GM23248 (cell line): ENCODE measurements at regions not wholly inside any gene's neighbourhood (a gene's known extent, or its start where the extent isn't known, plus 50 kb on each side); places are given as distances from the start of the nearest gene placed in this dataset.

Experiments
- DNase-seq: peaks from one replicate; pipeline ENCODE4 v3.0.0-alpha.2; 2015
- H2AFZ ChIP-seq: fragments of 200-600 bp; sonication (generic); 2 replicates; pipeline ENCODE4 v1.6.1; 2016; ENCODE audit warnings: antibody characterized with exemption
- H3F3A ChIP-seq: fragments of 200-600 bp; sonication (generic); 2 replicates; pipeline ENCODE4 v1.6.1; 2016; ENCODE audit warnings: mild to moderate bottlenecking, antibody characterized with exemption, mixed run types; ENCODE audit not compliant: insufficient read depth
- H3K27ac ChIP-seq: fragments of 200-600 bp; sonication (generic); 2 replicates; pipeline ENCODE4 v1.5.1; 2016; ENCODE audit warnings: mild to moderate bottlenecking
- H3K27me3 ChIP-seq: fragments of 200-600 bp; sonication (generic); replicated peaks from 2 replicates; pipeline ENCODE4 v1.6.1; 2016; ENCODE audit warnings: mild to moderate bottlenecking; ENCODE audit not compliant: insufficient read depth
- H3K36me3 ChIP-seq: fragments of 200-600 bp; sonication (generic); 2 replicates; pipeline ENCODE4 v1.6.1; 2016; ENCODE audit warnings: low read depth, mild to moderate bottlenecking
- H3K4me1 ChIP-seq: fragments of 200-600 bp; sonication (generic); 2 replicates; pipeline ENCODE4 v1.6.1; 2016; ENCODE audit warnings: mild to moderate bottlenecking; ENCODE audit not compliant: insufficient read depth
- H3K4me2 ChIP-seq: fragments of 200-600 bp; sonication (generic); one replicate; pipeline ENCODE4 v1.6.1; 2016; ENCODE audit warnings: mild to moderate bottlenecking; ENCODE audit not compliant: unreplicated experiment
- H3K4me3 ChIP-seq: fragments of 200-600 bp; sonication (generic); 2 replicates; pipeline ENCODE4 v1.5.1; 2016; ENCODE audit warnings: mild to moderate bottlenecking
- H3K79me2 ChIP-seq: fragments of 200-600 bp; sonication (generic); 2 replicates; pipeline ENCODE4 v1.6.1; 2016; ENCODE audit warnings: mild to moderate bottlenecking; ENCODE audit not compliant: insufficient read depth
- H3K9ac ChIP-seq: fragments of 200-600 bp; sonication (generic); 2 replicates; pipeline ENCODE4 v1.6.1; 2016; ENCODE audit warnings: mild to moderate bottlenecking
- H3K9me2 ChIP-seq: fragments of 200-600 bp; sonication (generic); 2 replicates; pipeline ENCODE4 v1.6.1; 2016; ENCODE audit warnings: mixed run types, mild to moderate bottlenecking, moderate library complexity; ENCODE audit not compliant: insufficient read depth
- H3K9me3 ChIP-seq: fragments of 200-600 bp; sonication (generic); one replicate; pipeline ENCODE4 v1.6.1; 2017; ENCODE audit warnings: low read depth
- H4K20me1 ChIP-seq: fragments of 200-600 bp; sonication (generic); 2 replicates; pipeline ENCODE4 v1.6.0; 2016; ENCODE audit not compliant: insufficient read depth
- EZH2 ChIP-seq: fragments of 200-600 bp; sonication (generic); IDR thresholded peaks from 2 replicates; pipeline ENCODE4 v1.6.1; 2018; ENCODE audit warnings: antibody characterized with exemption, mild to moderate bottlenecking; ENCODE audit not compliant: insufficient read depth, poor library complexity, severe bottlenecking
- EZH2phosphoT487 ChIP-seq: fragments of 200-600 bp; sonication (generic); IDR thresholded peaks from 2 replicates; pipeline ENCODE4 v1.6.1; 2018; ENCODE audit warnings: antibody characterized with exemption, moderate library complexity, mild to moderate bottlenecking, low read depth; ENCODE audit not compliant: insufficient read depth
- WGBS, 2 experiments: methylation state at CpG; one replicate each; pipeline ENCODE4 v1.1.6; 2015 to 2017; ENCODE audit warnings: low lambda C conversion rate in 2 of 2, low coverage in 1 of 2; ENCODE audit errors: missing lambda C conversion rate in 2 of 2; 5-methylcytosine and 5-hydroxymethylcytosine counted together
- in situ Hi-C: fragments of 300-500 bp; cut with MboI; formaldehyde crosslinking; loops from 2 replicates; pipeline ENCODE4 v1.15.0; 2020

- Histone ChIP-seq H3K79me2 (no peaks in the 10 kb centered on the region), H3F3A (peaks cover 3% of the 10 kb centered on the region; the same call in 1 of the 2 replicates), H3K4me2 (peak overlapping the region; percentile 11), H3K4me1 (peaks cover 24% of the 10 kb centered on the region), H3K36me3 (no peaks in the 10 kb centered on the region), H3K9me3 (no peaks in the 10 kb centered on the region), H3K4me3 (no peak overlapping the region), H3K27ac (no peak overlapping the region), H3K9ac (no peak overlapping the region), H3K9me2 (no peaks in the 10 kb centered on the region), H4K20me1 (no peaks in the 10 kb centered on the region), H3K27me3 (no peaks in the 10 kb centered on the region), H2AFZ (0 out of 2 replicates have a peak overlapping the region, but pooled peaks have one; percentile 49)
- no peak for DNase-seq
- TF ChIP-seq EZH2phosphoT487 (no peak), EZH2 (no peak)
- in situ Hi-C loops = no loop called here
- 90 to 91% methylated on average over 7 of the region's 7 CpGs for WGBS, 2 experiments
These were observed 211.8 kb downstream of the SKIDA1 start for GRCh38 chr10:21313691-21314090.

GRCh38 chr10:21311426-21311825 is 214.1 kb downstream of the SKIDA1 start:
- Histone ChIP-seq H3F3A (peaks cover 3% of the 10 kb centered on the region; the same call in 1 of the 2 replicates), H3K4me1 (peaks cover 24% of the 10 kb centered on the region), H3K4me2 (no peak overlapping the region), H3K4me3 (no peak overlapping the region), H3K27me3 (no peaks in the 10 kb centered on the region), H2AFZ (no peak overlapping the region), H3K9me2 (no peaks in the 10 kb centered on the region), H3K9me3 (no peaks in the 10 kb centered on the region), H3K79me2 (no peaks in the 10 kb centered on the region), H3K36me3 (no peaks in the 10 kb centered on the region), H3K9ac (no peak overlapping the region), H4K20me1 (no peaks in the 10 kb centered on the region), H3K27ac (no peak overlapping the region)
- DNase-seq = no peak
- in situ Hi-C loops = no loop called here
- TF ChIP-seq EZH2phosphoT487 (no peak), EZH2 (no peak)
- WGBS, 2 experiments = 86 to 94% methylated on average over 6 of the region's 6 CpGs

- in situ Hi-C loops = no loop called here
- Histone ChIP-seq H3K79me2 (no peaks in the 10 kb centered on the region), H3K9ac (no peak overlapping the region), H3K36me3 (no peaks in the 10 kb centered on the region), H2AFZ (no peak overlapping the region), H3K4me3 (no peak overlapping the region), H3K4me2 (no peak overlapping the region), H3K27ac (no peak overlapping the region), H4K20me1 (no peaks in the 10 kb centered on the region), H3K4me1 (peaks cover 6% of the 10 kb centered on the region), H3F3A (no peaks in the 10 kb centered on the region), H3K9me2 (no peaks in the 10 kb centered on the region), H3K27me3 (no peaks in the 10 kb centered on the region), H3K9me3 (no peaks in the 10 kb centered on the region)
- 75% methylated on average over 3 of the region's 3 CpGs for WGBS, 2 experiments
- TF ChIP-seq EZH2 (no peak), EZH2phosphoT487 (no peak)
- no peak for DNase-seq
These were observed 216.1 kb downstream of the SKIDA1 start for GRCh38 chr10:21309427-21309826.

- no peaks in the 10 kb centered on the region for H3K27me3 ChIP-seq
- TF ChIP-seq EZH2phosphoT487 (no peak), EZH2 (no peak)
- no peak overlapping the region for H3K9ac ChIP-seq
- no peak overlapping the region for H2AFZ ChIP-seq
- H3K4me2 ChIP-seq = no peak overlapping the region
- no peak overlapping the region for H3K27ac ChIP-seq
- H3K36me3 ChIP-seq = no peaks in the 10 kb centered on the region
- H3K9me2 ChIP-seq = no peaks in the 10 kb centered on the region
- WGBS, 2 experiments = 53 to 65% methylated on average over 4 of the region's 4 CpGs
- peaks cover 2% of the 10 kb centered on the region for H3K4me1 ChIP-seq
- H4K20me1 ChIP-seq = no peaks in the 10 kb centered on the region
- in situ Hi-C loops = no loop called here
- H3K4me3 ChIP-seq = no peak overlapping the region
- H3K9me3 ChIP-seq = no peaks in the 10 kb centered on the region
- DNase-seq = no peak
- H3K79me2 ChIP-seq = no peaks in the 10 kb centered on the region
- H3F3A ChIP-seq = no peaks in the 10 kb centered on the region
These were observed 216.5 kb downstream of the SKIDA1 start for GRCh38 chr10:21308946-21309345.

GRCh38 chr10:21308018-21308417 is 217.5 kb downstream of the SKIDA1 start:
- no peaks in the 10 kb centered on the region for H3K9me3 ChIP-seq
- no peaks in the 10 kb centered on the region for H3K27me3 ChIP-seq
- TF ChIP-seq EZH2 = no peak
- TF ChIP-seq EZH2phosphoT487 = no peak
- no peaks in the 10 kb centered on the region for H3K4me1 ChIP-seq
- H2AFZ ChIP-seq = no peak overlapping the region
- no peak overlapping the region for H3K4me2 ChIP-seq
- WGBS, 2 experiments = 76 to 81% methylated on average over 3 of the region's 3 CpGs
- H3K27ac ChIP-seq = no peak overlapping the region
- no peaks in the 10 kb centered on the region for H3F3A ChIP-seq
- no peaks in the 10 kb centered on the region for H3K36me3 ChIP-seq
- no peaks in the 10 kb centered on the region for H3K79me2 ChIP-seq
- no peak overlapping the region for H3K4me3 ChIP-seq
- in situ Hi-C loops = no loop called here
- no peaks in the 10 kb centered on the region for H3K9me2 ChIP-seq
- H3K9ac ChIP-seq = no peak overlapping the region
- H4K20me1 ChIP-seq = no peaks in the 10 kb centered on the region
- DNase-seq = no peak
